ENCODE measurements at regions not wholly inside any gene's neighbourhood (a gene's known extent, or its start where the extent isn't known, plus 50 kb on each side); places are given as distances from the start of the nearest gene placed in this dataset.

DNA sequence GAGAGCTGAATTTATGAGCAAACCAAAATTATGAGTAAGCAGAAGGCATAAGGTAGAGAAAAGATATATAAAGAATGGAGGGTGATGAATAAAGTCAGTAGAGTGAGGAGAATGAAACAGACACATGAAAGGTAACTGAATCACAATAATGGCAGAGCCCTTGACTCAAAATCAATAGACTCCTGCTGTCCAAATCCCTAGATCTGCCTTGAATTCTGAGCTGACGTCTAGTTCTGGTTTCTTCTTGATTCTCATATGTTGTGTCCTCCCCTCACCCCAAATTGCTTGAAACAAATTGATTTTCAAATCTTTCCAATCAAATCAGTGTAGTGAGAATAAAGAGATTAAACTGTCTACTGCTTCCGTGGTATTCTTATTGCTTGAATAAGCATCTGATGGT lies 86.6 kb upstream of the IQCM start:
- TF ChIP-seq, protein P1, sequence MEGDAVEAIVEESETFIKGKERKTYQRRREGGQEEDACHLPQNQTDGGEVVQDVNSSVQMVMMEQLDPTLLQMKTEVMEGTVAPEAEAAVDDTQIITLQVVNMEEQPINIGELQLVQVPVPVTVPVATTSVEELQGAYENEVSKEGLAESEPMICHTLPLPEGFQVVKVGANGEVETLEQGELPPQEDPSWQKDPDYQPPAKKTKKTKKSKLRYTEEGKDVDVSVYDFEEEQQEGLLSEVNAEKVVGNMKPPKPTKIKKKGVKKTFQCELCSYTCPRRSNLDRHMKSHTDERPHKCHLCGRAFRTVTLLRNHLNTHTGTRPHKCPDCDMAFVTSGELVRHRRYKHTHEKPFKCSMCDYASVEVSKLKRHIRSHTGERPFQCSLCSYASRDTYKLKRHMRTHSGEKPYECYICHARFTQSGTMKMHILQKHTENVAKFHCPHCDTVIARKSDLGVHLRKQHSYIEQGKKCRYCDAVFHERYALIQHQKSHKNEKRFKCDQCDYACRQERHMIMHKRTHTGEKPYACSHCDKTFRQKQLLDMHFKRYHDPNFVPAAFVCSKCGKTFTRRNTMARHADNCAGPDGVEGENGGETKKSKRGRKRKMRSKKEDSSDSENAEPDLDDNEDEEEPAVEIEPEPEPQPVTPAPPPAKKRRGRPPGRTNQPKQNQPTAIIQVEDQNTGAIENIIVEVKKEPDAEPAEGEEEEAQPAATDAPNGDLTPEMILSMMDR (conservative IDR thresholded peaks at IDR 0.05 in 1 of 2, IDR thresholded peaks at IDR 0.05 in 1 of 2; ENCODE audit: extremely low read depth in 1 of 2, insufficient read depth in 1 of 2, low read depth in 1 of 2, low read length in 2 of 2): no peak
- TF ChIP-seq EZH2 (IDR thresholded peaks at IDR 0.05; ENCODE audit: borderline replicate concordance, low read length): no peak

Data from mammary epithelial cell (primary cell).